ENCODE measurements at regions not wholly inside any gene's neighbourhood (a gene's known extent, or its start where the extent isn't known, plus 50 kb on each side); places are given as distances from the start of the nearest gene placed in this dataset.

DNA sequence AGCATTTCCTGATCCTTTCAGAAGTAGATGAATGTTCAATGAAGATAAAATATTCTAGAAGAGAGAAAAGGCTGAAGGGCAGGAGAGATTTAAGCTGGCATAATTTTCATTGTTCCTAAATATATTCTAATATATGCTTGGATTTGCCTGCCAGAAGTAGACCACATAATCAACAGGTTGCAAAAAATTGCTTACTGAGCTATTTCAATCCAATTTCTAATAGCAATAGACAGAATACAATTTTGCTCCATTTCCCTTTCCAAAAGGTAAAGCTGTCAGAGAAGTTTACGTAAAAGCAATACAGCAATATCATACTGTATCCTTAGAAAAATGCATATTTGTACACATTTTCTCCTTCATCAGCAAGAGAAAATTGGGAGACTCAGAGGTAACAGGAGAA is 237.3 kb downstream of the PMP22 start:
- Histone ChIP-seq H3K27me3 (peaks cover 0 to 13% (median 0%) of the 10 kb centered on the region in 4 donors), H3K27ac (replicated peaks in 1 of 4) (no peak overlapping the region), H3K9me3 (no peaks in the 10 kb centered on the region), H3K4me1 (no peaks in the 10 kb centered on the region), H3K36me3 (no peaks in the 10 kb centered on the region), H3K4me3 (no peak overlapping the region)
- no peak for DNase-seq (ENCODE audit: extremely low spot score)
- 81% methylated on average over 1 of the region's 1 CpG for WGBS
- TF ChIP-seq EP300 (IDR thresholded peaks at IDR 0.05): no peak
- TF ChIP-seq POLR2AphosphoS5 (IDR thresholded peaks at IDR 0.05): no peak
- no peak for TF ChIP-seq POLR2A (IDR thresholded peaks at IDR 0.05; ENCODE audit: low read depth)
- TF ChIP-seq CTCF (IDR thresholded peaks at IDR 0.05): no peak
- intact Hi-C loops (cut with DNase I): no loop called here

GRCh38 chr17:15026088-15026487 is 239.0 kb downstream of the PMP22 start:
- 75% methylated on average over 2 of the region's 2 CpGs for WGBS
- no peak for DNase-seq (ENCODE audit: extremely low spot score)
- H3K9me3 ChIP-seq: peaks cover 0 to 3% (median 0%) of the 10 kb centered on the region in 4 donors
- no peak overlapping the region for H3K27ac ChIP-seq (replicated peaks in 1 of 4)
- intact Hi-C loops (cut with DNase I): no loop called here
- H3K4me3 ChIP-seq: no peak overlapping the region
- H3K36me3 ChIP-seq: no peaks in the 10 kb centered on the region
- peaks cover 0 to 12% (median 0%) of the 10 kb centered on the region in 4 donors for H3K27me3 ChIP-seq
- no peak for TF ChIP-seq CTCF (IDR thresholded peaks at IDR 0.05)
- no peak for TF ChIP-seq EP300 (IDR thresholded peaks at IDR 0.05)
- TF ChIP-seq POLR2A (IDR thresholded peaks at IDR 0.05; ENCODE audit: low read depth): no peak
- TF ChIP-seq POLR2AphosphoS5 (IDR thresholded peaks at IDR 0.05): no peak
- H3K4me1 ChIP-seq: no peaks in the 10 kb centered on the region

GRCh38 chr17:15023589-15024336 is 241.4 kb downstream of the PMP22 start:
- peaks cover 0 to 3% (median 0%) of the 10 kb centered on the region in 4 donors for H3K9me3 ChIP-seq
- H3K4me3 ChIP-seq: no peak overlapping the region
- no peak overlapping the region for H3K27ac ChIP-seq (replicated peaks in 1 of 4)
- no peaks in the 10 kb centered on the region for H3K4me1 ChIP-seq
- DNase-seq (ENCODE audit: extremely low spot score): no peak
- TF ChIP-seq EP300 (IDR thresholded peaks at IDR 0.05) (no peak), POLR2A (IDR thresholded peaks at IDR 0.05; ENCODE audit: low read depth) (no peak), CTCF (IDR thresholded peaks at IDR 0.05) (no peak), POLR2AphosphoS5 (IDR thresholded peaks at IDR 0.05) (no peak)
- no peaks in the 10 kb centered on the region for H3K27me3 ChIP-seq
- WGBS: 90% methylated on average over 10 of the region's 10 CpGs
- intact Hi-C loops (cut with DNase I): no loop called here
- no peaks in the 10 kb centered on the region for H3K36me3 ChIP-seq

DNA sequence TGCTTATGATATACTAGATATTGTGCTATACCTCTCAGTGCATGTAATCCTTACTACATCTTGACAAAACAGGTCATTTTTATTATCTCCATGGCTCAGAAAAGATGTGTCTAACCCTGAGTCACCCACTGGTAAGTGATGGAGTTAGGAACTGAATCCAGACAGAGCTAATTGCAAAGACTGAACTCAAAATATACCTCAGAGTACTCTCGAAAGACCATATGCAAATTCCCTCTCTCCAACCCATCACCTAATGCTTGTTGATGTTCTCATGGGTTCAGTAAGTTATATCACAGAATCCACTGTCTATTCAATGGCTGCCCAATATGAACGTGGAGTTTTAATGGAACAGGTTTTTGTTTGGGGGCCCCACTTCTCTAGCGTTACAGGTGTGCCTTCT is 246.0 kb downstream of the PMP22 start:
- Histone ChIP-seq H3K4me3 (no peak overlapping the region), H3K27ac (replicated peaks in 1 of 4) (no peak overlapping the region), H3K27me3 (no peaks in the 10 kb centered on the region), H3K9me3 (peaks cover 0 to 3% (median 0%) of the 10 kb centered on the region in 4 donors), H3K4me1 (no peaks in the 10 kb centered on the region), H3K36me3 (no peaks in the 10 kb centered on the region)
- TF ChIP-seq CTCF (IDR thresholded peaks at IDR 0.05): no peak
- TF ChIP-seq EP300 (IDR thresholded peaks at IDR 0.05): no peak
- TF ChIP-seq POLR2AphosphoS5 (IDR thresholded peaks at IDR 0.05): no peak
- no peak for TF ChIP-seq POLR2A (IDR thresholded peaks at IDR 0.05; ENCODE audit: low read depth)
- DNase-seq (ENCODE audit: extremely low spot score): no peak
- 84% methylated on average over 3 of the region's 3 CpGs for WGBS
- intact Hi-C loops (cut with DNase I): no loop called here

Data from esophagus muscularis mucosa (tissue), 4 donors.